Skin of body (tissue), 1 donor: ENCODE measurements at regions not wholly inside any gene's neighbourhood (a gene's known extent, or its start where the extent isn't known, plus 50 kb on each side); places are given as distances from the start of the nearest gene placed in this dataset.

Experiments used
- DNase-seq: peaks from one replicate; lab custom pipeline; 2025; lab: John Stamatoyannopoulos, UW

GRCh38 chr12:127546721-127547505, 720.1 kb upstream of the TMEM132C start:
- no peak for DNase-seq

GRCh38 chr12:127548123-127548553, 718.8 kb upstream of the TMEM132C start:
- no peak for DNase-seq

- DNase-seq: no peak
These were observed 716.7 kb upstream of the TMEM132C start for GRCh38 chr12:127550271-127550670.

- no peak for DNase-seq
These were observed 714.1 kb upstream of the TMEM132C start for GRCh38 chr12:127552838-127553237.

- no peak for DNase-seq
These were observed 711.9 kb upstream of the TMEM132C start for GRCh38 chr12:127555071-127555470.

GRCh38 chr12:127556231-127556886, 710.6 kb upstream of the TMEM132C start:
- no peak for DNase-seq

GRCh38 chr12:127558361-127558760, 708.6 kb upstream of the TMEM132C start:
- no peak for DNase-seq

GRCh38 chr12:127559349-127560040, 707.5 kb upstream of the TMEM132C start:
- DNase-seq: peak; percentile 16

GRCh38 chr12:127560041-127560478, 706.9 kb upstream of the TMEM132C start:
- DNase-seq: no peak

- no peak for DNase-seq
These were observed 704.2 kb upstream of the TMEM132C start for GRCh38 chr12:127562816-127563215.

GRCh38 chr12:127565241-127565640, 701.7 kb upstream of the TMEM132C start:
- no peak for DNase-seq

GRCh38 chr12:127567531-127567930, 699.4 kb upstream of the TMEM132C start:
- no peak for DNase-seq

GRCh38 chr12:127570387-127570786, 696.6 kb upstream of the TMEM132C start:
- no peak for DNase-seq

- DNase-seq: no peak
These were observed 696.1 kb upstream of the TMEM132C start for GRCh38 chr12:127570793-127571360.

GRCh38 chr12:127571578-127571977, 695.4 kb upstream of the TMEM132C start:
- DNase-seq: no peak

GRCh38 chr12:127579446-127579845, 687.5 kb upstream of the TMEM132C start:
- DNase-seq: no peak

- no peak for DNase-seq
These were observed 684.9 kb upstream of the TMEM132C start for GRCh38 chr12:127582074-127582473.

- DNase-seq: no peak
These were observed 683.9 kb upstream of the TMEM132C start for GRCh38 chr12:127583041-127583440.

- no peak for DNase-seq
These were observed 678.7 kb upstream of the TMEM132C start for GRCh38 chr12:127588249-127588648.

GRCh38 chr12:127589541-127589940, 677.4 kb upstream of the TMEM132C start:
- no peak for DNase-seq

GRCh38 chr12:127590868-127591267, 676.1 kb upstream of the TMEM132C start:
- DNase-seq: no peak

- no peak for DNase-seq
These were observed 674.7 kb upstream of the TMEM132C start for GRCh38 chr12:127592245-127592644.
